SK-N-SH treated with all-trans-retinoic acid at 6 μM for 48 hours (cell line): ENCODE measurements at regions not wholly inside any gene's neighbourhood (a gene's known extent, or its start where the extent isn't known, plus 50 kb on each side); places are given as distances from the start of the nearest gene placed in this dataset.

Source experiments
- ATAC-seq: fragments of 200-7000 bp; cut with Tn5 transposase; 3 replicates; pipeline ENCODE4 v1.9.1; 2020; ENCODE audit warnings: mild to moderate bottlenecking, moderate library complexity
- ARNTL ChIP-seq: fragments of 450-650 bp; formaldehyde crosslinking; IDR thresholded peaks from 2 replicates; pipeline ENCODE4 v1.5.0; 2020; ENCODE audit warnings: low read depth, mild to moderate bottlenecking, moderate library complexity, borderline replicate concordance
- BACH2 ChIP-seq: fragments of 250-450 bp; sonication (Bioruptor Pico); IDR thresholded peaks from 2 replicates; pipeline ENCODE4 v1.9.0; 2021; ENCODE audit warnings: mild to moderate bottlenecking, borderline replicate concordance
- CREB5 ChIP-seq: fragments of 250-450 bp; sonication (Bioruptor Pico); IDR thresholded peaks from 2 replicates; pipeline ENCODE4 v1.5.1; 2020; ENCODE audit warnings: low read depth, mild to moderate bottlenecking, moderate library complexity
- CSDC2 ChIP-seq: fragments of 250-450 bp; sonication (Bioruptor Pico); IDR thresholded peaks from 2 replicates; pipeline ENCODE4 v1.5.0; 2020; ENCODE audit warnings: mild to moderate bottlenecking, moderate library complexity
- CSRNP3 ChIP-seq: fragments of 250-450 bp; sonication (Bioruptor Pico); IDR thresholded peaks from 2 replicates; pipeline ENCODE4 v1.5.1; 2021; ENCODE audit warnings: mild to moderate bottlenecking, moderate library complexity
- ESRRG ChIP-seq: fragments of 250-450 bp; sonication (Bioruptor Pico); IDR thresholded peaks from 2 replicates; pipeline ENCODE4 v1.6.1; 2021; ENCODE audit warnings: mild to moderate bottlenecking
- GLIS3 ChIP-seq: fragments of 250-450 bp; sonication (Bioruptor Pico); IDR thresholded peaks from 2 replicates; pipeline ENCODE4 v1.5.0; 2020; ENCODE audit warnings: mild to moderate bottlenecking, moderate library complexity
- ISL1 ChIP-seq: fragments of 250-450 bp; sonication (Bioruptor Pico); IDR thresholded peaks from 2 replicates; pipeline ENCODE4 v2.1.2; 2022; ENCODE audit warnings: mild to moderate bottlenecking, moderate library complexity
- OSR1 ChIP-seq: fragments of 250-450 bp; sonication (Bioruptor Pico); IDR thresholded peaks from 2 replicates; pipeline ENCODE4 v1.8.0; 2022; ENCODE audit warnings: moderate library complexity, mild to moderate bottlenecking, inconsistent platforms
- PATZ1 ChIP-seq: fragments of 250-450 bp; sonication (Bioruptor Pico); IDR thresholded peaks from 2 replicates; pipeline ENCODE4 v1.8.0; 2020; ENCODE audit warnings: mild to moderate bottlenecking, moderate library complexity, borderline replicate concordance
- POU6F1 ChIP-seq: fragments of 250-450 bp; sonication (Bioruptor Pico); IDR thresholded peaks from 2 replicates; pipeline ENCODE4 v1.8.0; 2021; ENCODE audit warnings: low read depth, mild to moderate bottlenecking, moderate library complexity, borderline replicate concordance
- PPARA ChIP-seq: fragments of 250-450 bp; sonication (Bioruptor Pico); IDR thresholded peaks from 2 replicates; pipeline ENCODE4 v1.5.0; 2020; ENCODE audit warnings: mild to moderate bottlenecking, borderline replicate concordance
- RARB ChIP-seq: fragments of 250-450 bp; sonication (Bioruptor Pico); IDR thresholded peaks from 2 replicates; pipeline ENCODE4 v1.8.0; 2021; ENCODE audit warnings: mild to moderate bottlenecking, moderate library complexity
- SNAI2 ChIP-seq: fragments of 250-450 bp; sonication (Bioruptor Pico); IDR thresholded peaks from 2 replicates; pipeline ENCODE4 v1.5.0; 2020; ENCODE audit warnings: mild to moderate bottlenecking, moderate library complexity
- TOX ChIP-seq: fragments of 250-450 bp; sonication (Bioruptor Pico); IDR thresholded peaks from 2 replicates; pipeline ENCODE4 v1.8.0; 2021; ENCODE audit warnings: mild to moderate bottlenecking, moderate library complexity, borderline replicate concordance
- TSHZ2 ChIP-seq: fragments of 250-450 bp; sonication (Bioruptor Pico); IDR thresholded peaks from 2 replicates; pipeline ENCODE4 v1.5.0; 2020; ENCODE audit warnings: mild to moderate bottlenecking, moderate library complexity
- ZC3H10 ChIP-seq: fragments of 250-450 bp; sonication (Bioruptor Pico); IDR thresholded peaks from 2 replicates; pipeline ENCODE4 v1.5.1; 2021; ENCODE audit warnings: mild to moderate bottlenecking, moderate library complexity
- ZFP3 ChIP-seq: fragments of 250-450 bp; sonication (Bioruptor Pico); IDR thresholded peaks from 2 replicates; pipeline ENCODE4 v1.5.0; 2020; ENCODE audit warnings: mild to moderate bottlenecking, moderate library complexity
- ZFP30 ChIP-seq: fragments of 450-650 bp; formaldehyde crosslinking; IDR thresholded peaks from 2 replicates; pipeline ENCODE4 v1.5.0; 2022; ENCODE audit warnings: mild to moderate bottlenecking, moderate library complexity
- ZNF565 ChIP-seq: fragments of 450-650 bp; formaldehyde crosslinking; conservative IDR thresholded peaks from 2 replicates; pipeline ENCODE4 v1.5.0; 2020; ENCODE audit warnings: low read depth, mild to moderate bottlenecking, moderate library complexity
- ZNF70 ChIP-seq: fragments of 450-650 bp; formaldehyde crosslinking; IDR thresholded peaks from 2 replicates; pipeline ENCODE4 v1.5.0; 2020; ENCODE audit warnings: mild to moderate bottlenecking, moderate library complexity
- ZNF8 ChIP-seq: fragments of 450-650 bp; formaldehyde crosslinking; IDR thresholded peaks from 2 replicates; pipeline ENCODE4 v1.5.0; 2020; ENCODE audit warnings: mild to moderate bottlenecking, moderate library complexity

GRCh38 chr3:55203006-55203405 lies 275.1 kb upstream of the LRTM1 start:
- TF ChIP-seq BACH2 (CRISPR knock-in tag) (no peak), ISL1 (CRISPR knock-in tag) (no peak), CSDC2 (CRISPR knock-in tag) (no peak), ZC3H10 (CRISPR knock-in tag) (peak; percentile 14; the same call in 1 of the 2 replicates), TOX (no peak), ARNTL (no peak), OSR1 (no peak), PATZ1 (no peak), ZNF8 (CRISPR knock-in tag) (no peak)
- no peak for ATAC-seq

GRCh38 chr3:55202326-55202725 lies 274.5 kb upstream of the LRTM1 start:
- peak; percentile 52; the same call in 2 of the 3 replicates for ATAC-seq
- TF ChIP-seq ZNF565 (no peak), ZNF70 (CRISPR knock-in tag) (no peak), TOX (no peak), CSDC2 (CRISPR knock-in tag) (no peak), CREB5 (CRISPR knock-in tag) (no peak), ZC3H10 (CRISPR knock-in tag) (no peak), PATZ1 (no peak)

- no peak for ATAC-seq
- no peak for TF ChIP-seq BACH2 (CRISPR knock-in tag)
- no peak for TF ChIP-seq ZFP3
- no peak for TF ChIP-seq POU6F1 (CRISPR knock-in tag)
- no peak for TF ChIP-seq ISL1 (CRISPR knock-in tag)
- TF ChIP-seq TOX: no peak
- no peak for TF ChIP-seq RARB (CRISPR knock-in tag)
- TF ChIP-seq OSR1: no peak
- TF ChIP-seq PPARA (CRISPR knock-in tag): no peak
- no peak for TF ChIP-seq SNAI2
- no peak for TF ChIP-seq ZFP30
- TF ChIP-seq ESRRG (CRISPR knock-in tag): no peak
- no peak for TF ChIP-seq ZNF70 (CRISPR knock-in tag)
- no peak for TF ChIP-seq ZC3H10 (CRISPR knock-in tag)
- TF ChIP-seq ARNTL: no peak
- TF ChIP-seq GLIS3 (CRISPR knock-in tag): no peak
- no peak for TF ChIP-seq CSDC2 (CRISPR knock-in tag)
- TF ChIP-seq ZNF8 (CRISPR knock-in tag): no peak
- TF ChIP-seq CSRNP3: no peak
- no peak for TF ChIP-seq PATZ1
- TF ChIP-seq TSHZ2 (CRISPR knock-in tag): no peak
These were observed 273.9 kb upstream of the LRTM1 start for GRCh38 chr3:55201779-55202178.
